Stromal cell of bone marrow (primary cell): ENCODE measurements at regions not wholly inside any gene's neighbourhood (a gene's known extent, or its start where the extent isn't known, plus 50 kb on each side); places are given as distances from the start of the nearest gene placed in this dataset.

ENCODE experiments used
- DNase-seq: peaks from one replicate; pipeline ENCODE4 v3.0.0-alpha.2; 2012; ENCODE audit warnings: low read depth

DNA sequence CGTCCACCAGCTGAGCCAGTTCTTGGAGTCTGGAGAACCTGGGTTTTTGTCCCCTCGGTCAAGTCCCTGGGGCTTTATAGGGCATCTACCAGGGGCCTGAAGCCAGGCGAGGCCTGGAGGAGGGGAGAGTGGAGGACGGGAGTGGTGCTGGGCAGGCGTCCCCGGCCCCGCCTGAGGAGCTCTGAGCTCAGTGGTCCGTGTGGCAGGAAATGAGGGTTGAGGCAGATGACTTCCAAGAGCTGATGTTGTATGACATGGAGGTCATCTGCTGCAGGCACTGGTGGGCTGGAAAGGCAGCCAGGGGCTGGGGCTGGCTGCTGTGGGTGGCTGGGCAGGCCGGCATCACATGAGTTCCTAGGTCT is 118.5 kb upstream of the HS6ST1 start:
- DNase-seq, result no peak

GRCh38 chr2:128438091-128438490 is 119.4 kb upstream of the HS6ST1 start:
- no peak for DNase-seq

- DNase-seq, result no peak
These were observed 119.9 kb upstream of the HS6ST1 start for GRCh38 chr2:128438586-128438985.

DNA sequence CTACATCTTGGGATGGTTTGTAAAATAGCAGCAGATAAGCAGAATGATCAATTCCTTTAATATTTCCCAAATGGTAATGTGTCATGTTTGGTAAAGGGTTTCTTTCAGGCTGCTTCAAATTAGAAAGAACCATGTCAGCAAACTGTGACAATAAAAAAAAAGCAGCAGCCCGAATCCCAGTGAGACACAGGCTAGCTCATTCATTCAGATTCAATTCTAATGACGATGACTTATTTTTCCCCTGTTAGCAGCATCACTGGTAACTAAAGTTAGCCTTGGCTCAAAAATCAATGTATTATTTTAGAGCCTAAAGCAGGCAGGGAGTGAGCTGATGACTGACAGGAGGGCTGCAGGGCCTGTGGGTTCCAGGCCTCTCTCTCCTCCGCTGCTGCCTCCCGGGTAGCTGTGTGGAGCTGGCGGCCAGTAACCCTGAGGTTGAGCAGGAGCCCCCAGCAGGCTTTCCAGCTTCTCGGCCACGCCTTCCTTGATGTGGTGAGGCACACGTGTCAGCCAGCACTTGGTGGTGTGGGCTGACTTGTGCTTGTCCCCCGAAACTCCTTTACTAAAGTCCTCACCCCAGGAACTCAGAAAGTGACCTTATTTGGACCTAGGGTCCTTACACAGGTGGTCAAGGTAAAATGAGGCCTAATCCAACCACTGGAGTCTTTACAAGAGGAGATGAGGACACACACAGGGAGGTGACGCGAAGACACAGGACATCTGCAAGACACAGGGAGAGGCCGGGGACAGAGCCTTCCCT is 120.5 kb upstream of the HS6ST1 start:
- DNase-seq, result no peak

DNA sequence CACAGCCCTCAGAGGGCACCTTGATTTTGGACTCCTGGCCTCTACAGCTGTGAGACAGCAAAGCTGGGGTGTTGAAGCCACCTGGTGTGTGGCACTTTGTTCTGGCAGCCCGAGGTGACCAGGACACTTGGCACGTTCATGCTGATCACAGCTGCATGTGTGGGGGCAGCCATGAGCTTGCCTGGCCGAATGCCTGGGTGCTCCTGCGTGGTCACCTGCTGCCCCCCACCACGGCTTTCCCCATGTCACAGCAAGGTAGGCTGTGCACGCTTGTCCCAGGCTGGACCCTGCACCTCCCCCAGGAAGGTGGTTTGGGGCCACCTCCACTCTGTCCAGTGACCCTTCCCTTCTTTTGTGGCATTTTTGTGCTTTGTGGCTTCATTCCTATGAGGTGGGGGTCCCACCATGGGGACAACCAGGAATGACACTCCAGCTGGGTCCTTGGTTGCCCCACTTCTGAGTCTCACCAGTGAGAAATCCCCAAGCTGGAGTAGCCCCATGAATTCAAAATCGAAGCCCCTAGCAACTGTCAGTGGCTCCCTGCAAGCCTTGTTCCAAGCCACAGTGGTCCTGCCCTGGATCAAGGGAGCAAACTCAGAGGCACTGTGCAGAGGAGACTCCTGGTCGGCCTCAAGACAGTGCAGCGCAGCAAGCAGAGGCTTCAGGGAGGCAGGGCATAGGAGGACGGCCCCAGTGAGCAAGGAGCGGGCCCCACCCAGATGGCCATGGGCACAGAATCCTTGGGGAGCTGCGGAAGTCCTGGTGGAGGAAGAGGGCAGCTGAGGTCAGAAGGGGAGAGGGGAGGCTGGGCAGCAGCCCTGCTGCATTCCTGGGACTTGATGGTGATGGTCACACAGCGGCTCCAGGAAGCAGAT is 121.4 kb upstream of the HS6ST1 start:
- no peak for DNase-seq

DNA sequence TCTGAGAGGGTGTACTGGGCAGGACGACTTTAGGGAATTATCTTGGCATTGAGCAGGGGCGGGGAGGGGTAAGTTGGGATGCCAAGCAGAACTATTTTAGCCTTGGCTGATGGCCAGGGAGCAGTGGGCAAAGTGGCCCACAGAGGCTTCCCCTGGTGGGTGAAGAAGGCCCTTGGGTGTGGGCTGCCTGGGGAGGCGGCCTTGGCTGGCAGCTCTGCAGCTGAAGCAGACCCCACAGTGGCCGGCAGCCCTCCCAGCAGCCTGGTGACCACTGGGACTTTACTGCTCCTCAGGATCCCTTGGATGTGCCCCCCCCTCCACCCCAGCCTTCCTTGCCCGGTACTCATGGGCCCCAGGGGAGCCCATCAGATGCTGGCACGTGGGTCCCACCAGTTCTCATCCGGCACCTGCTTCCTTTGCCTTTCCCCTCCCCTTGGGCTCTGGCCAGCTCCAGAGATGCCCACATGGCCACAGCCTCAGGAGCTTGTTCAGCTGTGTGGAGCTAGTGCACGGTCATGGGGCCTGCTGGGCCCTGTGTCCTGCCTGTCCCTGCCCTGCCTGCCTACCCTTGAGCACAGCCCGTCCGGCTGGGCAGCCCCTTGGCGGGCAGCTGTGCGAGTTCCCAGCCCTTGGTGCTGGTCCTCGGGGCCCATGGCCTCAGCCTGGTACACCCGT is 122.1 kb upstream of the HS6ST1 start:
- no peak for DNase-seq

DNA sequence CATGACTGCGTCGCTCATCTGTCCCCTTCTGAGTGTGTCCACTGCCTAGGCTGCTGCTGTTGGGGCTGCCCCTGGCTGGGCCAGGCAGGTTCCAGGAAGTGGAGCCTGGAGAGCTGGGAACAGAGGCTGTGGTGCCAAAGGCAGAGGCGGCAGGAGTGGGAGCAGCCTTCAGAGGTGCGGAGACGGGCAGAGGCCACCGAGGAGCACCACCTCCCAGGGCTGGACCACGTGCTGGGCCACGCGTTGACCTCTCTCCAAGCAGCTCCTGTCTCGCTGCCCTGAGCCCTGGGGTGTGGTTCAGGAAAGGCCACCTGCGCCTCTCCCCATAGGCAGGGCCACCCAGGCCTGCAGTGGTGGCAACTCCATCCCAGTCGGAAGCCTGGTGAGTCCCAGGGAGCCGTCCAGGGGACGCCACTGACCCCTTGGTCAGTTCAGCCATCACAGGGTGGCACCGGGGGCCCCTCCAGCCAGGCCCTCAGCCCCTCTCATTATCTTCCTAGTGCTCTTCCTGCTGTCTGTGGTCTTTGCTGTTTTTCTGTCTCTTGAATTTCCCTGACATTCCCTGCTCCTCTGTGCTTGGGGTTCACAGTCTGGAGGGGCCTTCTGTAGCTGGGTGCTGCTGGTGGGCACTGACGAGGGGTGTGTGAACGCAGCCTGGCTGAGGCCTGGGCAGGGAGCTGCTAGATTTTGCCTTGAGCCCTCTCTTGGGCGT is 122.8 kb upstream of the HS6ST1 start:
- no peak for DNase-seq

DNA sequence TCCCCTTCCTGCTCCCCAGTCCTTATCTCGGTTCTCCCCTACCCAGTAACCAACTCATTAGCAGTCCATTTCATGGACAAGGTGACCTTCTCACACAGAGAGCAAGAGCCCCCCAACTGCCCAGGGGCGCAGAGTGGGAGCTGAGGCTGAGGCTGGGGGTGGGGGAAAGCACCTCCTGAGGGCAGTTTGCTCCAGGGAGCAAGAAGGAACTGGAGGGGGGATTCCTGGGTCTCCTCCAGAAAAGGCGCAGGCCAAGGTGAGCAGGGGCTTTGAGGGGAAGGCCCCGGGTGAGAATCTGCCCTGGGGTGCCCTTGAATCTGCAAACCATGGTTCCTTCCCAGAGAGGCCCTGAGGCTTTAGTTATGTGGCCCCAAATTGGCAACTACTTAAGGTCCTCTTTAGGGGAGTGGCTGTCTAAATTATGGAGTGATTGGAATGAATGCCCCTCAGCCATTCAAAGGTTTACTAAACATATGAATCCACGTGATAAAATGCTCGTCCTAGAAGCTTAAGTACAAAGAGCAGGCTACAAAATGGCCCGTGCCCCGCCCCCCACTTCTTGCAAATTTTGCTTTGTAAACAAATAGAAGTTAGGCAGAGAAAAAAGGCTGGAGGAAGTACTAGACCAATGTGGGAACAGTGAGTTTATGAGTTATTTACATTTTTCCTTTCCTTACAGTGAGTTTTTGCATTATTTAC is 123.5 kb upstream of the HS6ST1 start:
- no peak for DNase-seq

DNA sequence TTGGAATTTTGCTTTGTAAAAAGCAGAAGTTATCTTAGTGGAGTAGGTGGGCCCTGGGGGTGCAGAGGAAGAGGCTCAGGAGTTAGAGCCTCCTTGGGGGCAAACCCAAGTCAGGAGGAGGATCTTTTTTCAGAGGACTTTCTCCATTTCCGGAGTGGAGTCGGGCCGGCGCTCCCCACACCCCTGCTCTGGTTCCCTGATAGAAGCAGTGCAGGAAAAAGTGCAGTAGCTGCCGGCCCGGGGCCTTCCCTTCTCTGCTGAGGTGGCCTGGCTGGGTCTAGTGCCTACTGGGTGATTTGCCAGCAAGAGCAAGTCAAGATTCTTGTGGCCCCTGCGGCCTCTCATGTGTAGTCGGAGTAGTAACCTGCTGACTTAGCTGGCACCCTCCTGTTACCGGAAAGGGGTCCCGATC is 124.2 kb upstream of the HS6ST1 start:
- no peak for DNase-seq

GRCh38 chr2:128444121-128444771 is 125.6 kb upstream of the HS6ST1 start:
- DNase-seq, result no peak

GRCh38 chr2:128444816-128445522 is 126.3 kb upstream of the HS6ST1 start:
- no peak for DNase-seq

GRCh38 chr2:128445523-128445900 is 126.8 kb upstream of the HS6ST1 start:
- no peak for DNase-seq

- DNase-seq, result no peak
These were observed 127.6 kb upstream of the HS6ST1 start for GRCh38 chr2:128446049-128446873.

DNA sequence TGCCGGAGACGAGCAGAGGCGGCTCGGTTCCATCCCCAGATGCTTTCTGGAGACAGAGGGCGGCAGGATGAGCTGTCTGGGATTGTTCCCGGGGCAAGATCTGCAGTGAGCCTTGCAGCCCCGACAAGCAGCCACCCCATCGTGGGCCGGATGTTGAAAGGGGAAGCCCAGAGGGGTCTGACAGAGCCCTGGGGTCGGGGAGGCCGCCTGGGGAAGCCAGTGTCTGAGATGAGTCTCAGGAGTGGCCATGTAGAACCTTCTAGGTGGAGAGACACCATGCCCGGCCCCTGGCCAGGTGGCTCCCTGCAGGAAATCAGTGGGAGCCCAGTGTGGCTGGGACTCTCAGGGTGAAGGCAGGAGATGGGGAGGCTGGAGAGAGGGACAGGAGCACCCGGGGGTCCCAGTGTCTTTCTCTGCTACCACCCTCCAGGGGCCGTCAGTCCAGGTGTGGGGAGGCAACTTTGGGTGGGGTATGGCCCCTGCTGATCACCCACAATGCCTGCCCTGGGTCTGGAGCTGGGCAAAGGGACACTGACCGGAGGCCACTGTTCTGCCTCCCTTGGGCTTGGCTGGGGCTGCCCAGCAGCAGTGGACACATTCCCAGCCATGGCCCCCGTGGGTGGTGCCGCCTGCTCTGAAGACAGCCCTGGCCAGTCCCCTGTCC is 128.3 kb upstream of the HS6ST1 start:
- DNase-seq, result no peak

GRCh38 chr2:128447538-128447995 is 128.9 kb upstream of the HS6ST1 start:
- no peak for DNase-seq

GRCh38 chr2:128448331-128449225 is 129.9 kb upstream of the HS6ST1 start:
- no peak for DNase-seq

DNA sequence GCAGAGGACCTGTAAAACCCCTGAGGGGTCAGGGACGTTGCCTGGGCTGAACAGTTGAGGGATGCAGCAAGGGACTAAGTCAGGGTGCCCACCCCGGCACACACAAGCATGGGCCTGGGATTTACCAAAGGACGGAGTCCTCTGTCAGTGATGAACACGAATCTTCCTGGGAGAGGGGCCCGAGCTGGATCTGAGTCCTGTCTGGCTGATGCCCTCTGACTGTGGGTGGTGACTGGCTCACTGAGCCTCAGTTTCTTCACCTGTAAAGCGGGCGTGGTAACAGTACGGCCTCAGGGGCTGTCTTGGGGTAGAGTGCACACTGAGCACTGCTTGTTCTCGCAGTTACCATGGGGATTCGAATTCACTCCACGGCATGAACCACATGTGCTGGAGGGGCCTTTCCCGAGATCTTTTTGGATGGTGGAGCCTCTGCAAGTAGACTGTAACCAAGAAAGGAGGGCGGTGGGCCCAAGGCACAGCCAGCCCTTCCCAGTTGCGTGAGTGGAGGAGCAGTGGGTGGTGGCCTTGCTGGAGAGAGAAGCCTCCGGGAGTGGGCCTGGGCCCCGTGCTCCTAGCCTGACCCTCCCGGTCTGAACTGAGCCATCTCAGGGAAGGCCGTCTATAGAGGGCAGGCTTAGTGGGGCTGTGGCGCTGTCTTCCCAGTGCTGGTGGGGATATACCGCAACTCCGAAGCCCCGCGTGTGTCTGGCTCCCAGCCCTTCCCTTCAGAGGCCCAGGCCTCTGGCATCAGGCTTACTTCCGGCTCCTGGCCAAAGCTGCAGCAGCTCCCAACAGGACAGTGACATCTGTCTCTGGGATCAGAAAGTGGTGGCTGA is 130.8 kb upstream of the HS6ST1 start:
- no peak for DNase-seq
